GM18909 (cell line): ENCODE measurements at regions not wholly inside any gene's neighbourhood (a gene's known extent, or its start where the extent isn't known, plus 50 kb on each side); places are given as distances from the start of the nearest gene placed in this dataset.
"Not testable (repeated sequence)": the region's sequence is repeated elsewhere in the genome, so short reads cannot be mapped to it uniquely, and the experiment has no call there.

Source experiments
- ATAC-seq: cut with Tn5 transposase; IDR thresholded peaks from one replicate; pipeline ENCODE4 v1.9.1; 2021; ENCODE audit warnings: mild to moderate bottlenecking; ENCODE audit not compliant: unreplicated experiment, poor library complexity

GRCh38 chr1:229153955-229154548, 116.9 kb upstream of the RAB4A start:
- ATAC-seq = no peak

- ATAC-seq = no peak
These were observed 116.1 kb upstream of the RAB4A start for GRCh38 chr1:229154811-229155210.

GRCh38 chr1:229155472-229155871, 115.4 kb upstream of the RAB4A start:
- no peak for ATAC-seq

- ATAC-seq = no peak
These were observed 114.0 kb upstream of the RAB4A start for GRCh38 chr1:229156872-229157271.

- ATAC-seq = no peak
These were observed 113.4 kb upstream of the RAB4A start for GRCh38 chr1:229157480-229157879.

- ATAC-seq = no peak
These were observed 112.5 kb upstream of the RAB4A start for GRCh38 chr1:229158341-229158921.

GRCh38 chr1:229158927-229159326, 112.0 kb upstream of the RAB4A start:
- ATAC-seq = no peak

- no peak for ATAC-seq
These were observed 111.0 kb upstream of the RAB4A start for GRCh38 chr1:229159668-229160544.

- ATAC-seq = no peak
These were observed 109.2 kb upstream of the RAB4A start for GRCh38 chr1:229161740-229162139.

GRCh38 chr1:229162825-229163515, 107.9 kb upstream of the RAB4A start:
- ATAC-seq = no peak

- no peak for ATAC-seq
These were observed 106.6 kb upstream of the RAB4A start for GRCh38 chr1:229164348-229164747.

GRCh38 chr1:229164836-229165735, 105.8 kb upstream of the RAB4A start:
- no peak for ATAC-seq

GRCh38 chr1:229167318-229167717, 103.6 kb upstream of the RAB4A start:
- no peak for ATAC-seq

- ATAC-seq = no peak
These were observed 101.5 kb upstream of the RAB4A start for GRCh38 chr1:229169399-229169798.

- ATAC-seq = no peak
These were observed 100.6 kb upstream of the RAB4A start for GRCh38 chr1:229170274-229170673.

GRCh38 chr1:229170778-229171505, 100.0 kb upstream of the RAB4A start:
- no peak for ATAC-seq

- ATAC-seq = no peak
These were observed 99.0 kb upstream of the RAB4A start for GRCh38 chr1:229171934-229172333.

GRCh38 chr1:229173491-229174476, 97.1 kb upstream of the RAB4A start:
- ATAC-seq = not testable (repeated sequence)
